ENCODE measurements at regions not wholly inside any gene's neighbourhood (a gene's known extent, or its start where the extent isn't known, plus 50 kb on each side); places are given as distances from the start of the nearest gene placed in this dataset.

GRCh38 chr4:38387819-38388218 is 276.2 kb upstream of the KLF3 start:
- TF ChIP-seq GATA2 (IDR thresholded peaks at IDR 0.05; ENCODE audit: low read depth, low read length) (no peak), GATA3 (IDR thresholded peaks at IDR 0.05; ENCODE audit: low read depth, low read length) (no peak)

All from SH-SY5Y (cell line).